Anterior cingulate cortex (tissue), 58 donors: ENCODE measurements at regions not wholly inside any gene's neighbourhood (a gene's known extent, or its start where the extent isn't known, plus 50 kb on each side); places are given as distances from the start of the nearest gene placed in this dataset.
"Not testable (repeated sequence)": the region's sequence is repeated elsewhere in the genome, so short reads cannot be mapped to it uniquely, and the experiment has no call there.

Experiments used
- DNase-seq, 58 donors: peaks; one replicate each; lab custom pipeline; 2025; lab: John Stamatoyannopoulos, UW

GRCh38 chr16:79969458-79969857, 368.9 kb upstream of the MAF start:
- no peak for DNase-seq

GRCh38 chr16:79966226-79966625, 365.7 kb upstream of the MAF start:
- DNase-seq, result no peak

- no peak for DNase-seq
Measured at GRCh38 chr16:79965718-79966117, 365.2 kb upstream of the MAF start.

- no peak for DNase-seq
Measured at GRCh38 chr16:79964104-79964503, 363.6 kb upstream of the MAF start.

GRCh38 chr16:79962962-79963361, 362.4 kb upstream of the MAF start:
- no peak for DNase-seq

GRCh38 chr16:79959226-79959625, 358.7 kb upstream of the MAF start:
- no peak for DNase-seq

GRCh38 chr16:79954921-79955705, 354.6 kb upstream of the MAF start:
- no peak for DNase-seq

GRCh38 chr16:79950932-79951719, 350.6 kb upstream of the MAF start:
- no peak for DNase-seq

GRCh38 chr16:79949417-79949816, 348.9 kb upstream of the MAF start:
- no peak for DNase-seq

- DNase-seq, result no peak
Measured at GRCh38 chr16:79947771-79948170, 347.2 kb upstream of the MAF start.

GRCh38 chr16:79946252-79946651, 345.7 kb upstream of the MAF start:
- no peak for DNase-seq

GRCh38 chr16:79943736-79944135, 343.2 kb upstream of the MAF start:
- DNase-seq, result no peak

- no peak for DNase-seq
Measured at GRCh38 chr16:79938575-79938974, 338.0 kb upstream of the MAF start.

- not testable (repeated sequence) for DNase-seq
Measured at GRCh38 chr16:79937671-79938070, 337.1 kb upstream of the MAF start.

GRCh38 chr16:79933603-79934002, 333.1 kb upstream of the MAF start:
- DNase-seq, result no peak

GRCh38 chr16:79932572-79932971, 332.0 kb upstream of the MAF start:
- no peak for DNase-seq

GRCh38 chr16:79931721-79932120, 331.2 kb upstream of the MAF start:
- DNase-seq, result no peak

- no peak for DNase-seq
Measured at GRCh38 chr16:79929260-79929965, 328.9 kb upstream of the MAF start.

- no peak for DNase-seq
Measured at GRCh38 chr16:79928142-79928873, 327.8 kb upstream of the MAF start.

GRCh38 chr16:79926451-79927205, 326.1 kb upstream of the MAF start:
- no peak for DNase-seq
